GM23338 (cell line): ENCODE measurements at regions not wholly inside any gene's neighbourhood (a gene's known extent, or its start where the extent isn't known, plus 50 kb on each side); places are given as distances from the start of the nearest gene placed in this dataset.

Experiments used
- ATAC-seq: fragments of 200-7000 bp; cut with Tn5 transposase; 3 replicates; pipeline ENCODE4 v1.9.1; 2020
- DNase-seq: peaks from one replicate; pipeline ENCODE4 v3.0.0-alpha.2; 2015; ENCODE audit warnings: low spot score
- H2AFZ ChIP-seq: fragments of 200-600 bp; sonication (generic); 2 replicates; pipeline ENCODE4 v1.8.0; 2016; ENCODE audit warnings: antibody characterized with exemption, mild to moderate bottlenecking, moderate library complexity
- H3F3A ChIP-seq: fragments of 200-600 bp; sonication (generic); replicated peaks from 2 replicates; pipeline ENCODE4 v1.8.0; 2017; ENCODE audit warnings: antibody characterized with exemption, mixed run types, low read depth
- H3K27ac ChIP-seq: fragments of 200-600 bp; sonication (generic); 2 replicates; pipeline ENCODE4 v1.6.1; 2016; ENCODE audit warnings: low read depth
- H3K27me3 ChIP-seq: fragments of 200-600 bp; sonication (generic); 2 replicates; pipeline ENCODE4 v1.8.0; 2016; ENCODE audit warnings: mild to moderate bottlenecking, mixed run types, moderate library complexity; ENCODE audit not compliant: insufficient read depth
- H3K36me3 ChIP-seq: fragments of 200-600 bp; sonication (generic); 2 replicates; pipeline ENCODE4 v1.8.0; 2016; ENCODE audit warnings: mild to moderate bottlenecking; ENCODE audit not compliant: insufficient read depth
- H3K4me1 ChIP-seq: fragments of 200-600 bp; sonication (generic); 2 replicates; pipeline ENCODE4 v1.8.0; 2016; ENCODE audit warnings: mild to moderate bottlenecking, moderate library complexity; ENCODE audit not compliant: insufficient read depth
- H3K4me2 ChIP-seq: fragments of 200-600 bp; sonication (generic); 2 replicates; pipeline ENCODE4 v1.7.1; 2017; ENCODE audit warnings: mixed run types
- H3K4me3 ChIP-seq: fragments of 200-600 bp; sonication (generic); 2 replicates; pipeline ENCODE4 v1.6.1; 2016; ENCODE audit warnings: mixed run types
- H3K79me2 ChIP-seq: fragments of 200-600 bp; sonication (generic); replicated peaks from 2 replicates; pipeline ENCODE4 v1.8.0; 2017; ENCODE audit warnings: mild to moderate bottlenecking; ENCODE audit not compliant: insufficient read depth
- H3K9me2 ChIP-seq: fragments of 200-600 bp; sonication (generic); 2 replicates; pipeline ENCODE4 v1.8.0; 2017; ENCODE audit not compliant: insufficient read depth
- H4K20me1 ChIP-seq: fragments of 200-600 bp; sonication (generic); replicated peaks from 2 replicates; pipeline ENCODE4 v1.8.0; 2017; ENCODE audit warnings: mild to moderate bottlenecking; ENCODE audit not compliant: insufficient read depth
- H3K27ac Mint-ChIP-seq: 2 replicates; pipeline ENCODE4 v1.8.0; 2020; ENCODE audit warnings: inconsistent platforms, mild to moderate bottlenecking, moderate library complexity, mixed read lengths
- H3K27me3 Mint-ChIP-seq: 3 replicates; pipeline ENCODE4 v1.8.0; 2022; ENCODE audit warnings: low read depth, mild to moderate bottlenecking, moderate library complexity, mixed read lengths, inconsistent platforms; ENCODE audit not compliant: insufficient read depth, poor library complexity
- H3K36me3 Mint-ChIP-seq: 3 replicates; pipeline ENCODE4 v1.8.0; 2021; ENCODE audit warnings: low read depth, mild to moderate bottlenecking, inconsistent platforms, moderate library complexity, mixed read lengths
- H3K4me1 Mint-ChIP-seq: 3 replicates; pipeline ENCODE4 v1.8.0; 2020; ENCODE audit warnings: mild to moderate bottlenecking, inconsistent platforms, mixed read lengths
- H3K4me3 Mint-ChIP-seq: 3 replicates; pipeline ENCODE4 v1.8.0; 2021; ENCODE audit warnings: moderate library complexity, mild to moderate bottlenecking, inconsistent platforms, mixed read lengths
- H3K9me3 Mint-ChIP-seq: 3 replicates; pipeline ENCODE4 v1.8.0; 2020; ENCODE audit warnings: moderate library complexity, mild to moderate bottlenecking, inconsistent platforms, mixed read lengths
- CREB1 ChIP-seq: fragments of 250-450 bp; sonication (Bioruptor Pico); IDR thresholded peaks from 2 replicates; pipeline ENCODE4 v1.5.0; 2020; ENCODE audit warnings: low read depth, mild to moderate bottlenecking, moderate library complexity
- CTCF ChIP-seq, 2 experiments: fragments of 200-600 bp in 1 of 2; sonication (generic) in 1 of 2; conservative IDR thresholded peaks; 2 replicates each; pipeline versions ENCODE4 v1.5.1 to v1.6.1; 2016 to 2017; ENCODE audit warnings: antibody characterized with exemption in 2 of 2, low read depth in 2 of 2, mild to moderate bottlenecking in 2 of 2, moderate library complexity in 1 of 2
- EZH2 ChIP-seq: fragments of 200-600 bp; sonication (generic); IDR thresholded peaks from one replicate; pipeline ENCODE4 v1.8.0; 2017; ENCODE audit warnings: antibody characterized with exemption, mild to moderate bottlenecking, low read depth; ENCODE audit not compliant: unreplicated experiment
- JUNB ChIP-seq: IDR thresholded peaks from one replicate; pipeline ENCODE4 v1.6.1; 2016; ENCODE audit warnings: antibody characterized with exemption; ENCODE audit not compliant: unreplicated experiment
- NANOG ChIP-seq: IDR thresholded peaks from 2 replicates; pipeline ENCODE4 v1.6.1; 2016; ENCODE audit warnings: antibody characterized with exemption, borderline replicate concordance
- POLR2AphosphoS5 ChIP-seq: IDR thresholded peaks from 2 replicates; pipeline ENCODE4 v1.6.1; 2016; ENCODE audit warnings: antibody characterized with exemption, low read depth
- REST ChIP-seq: IDR thresholded peaks from one replicate; pipeline ENCODE4 v1.6.1; 2018; ENCODE audit warnings: antibody characterized with exemption; ENCODE audit not compliant: unreplicated experiment
- ZNF114 ChIP-seq: fragments of 250-450 bp; sonication (Bioruptor Pico); IDR thresholded peaks from 2 replicates; pipeline ENCODE4 v1.5.0; 2020; ENCODE audit warnings: mild to moderate bottlenecking, moderate library complexity
- ZNF331 ChIP-seq: fragments of 250-450 bp; sonication (Bioruptor Pico); IDR thresholded peaks from 2 replicates; pipeline ENCODE4 v1.5.0; 2020; ENCODE audit warnings: low read depth, mild to moderate bottlenecking, moderate library complexity
- TF ChIP-seq, protein P1 (sequence below): fragments of 250-450 bp; sonication (Bioruptor Pico); IDR thresholded peaks from 2 replicates; pipeline ENCODE4 v1.5.0; 2020; ENCODE audit warnings: mild to moderate bottlenecking, moderate library complexity

GRCh38 chrX:40383360-40383759 lies 197.4 kb upstream of the ATP6AP2 start:
- no peaks in the 10 kb centered on the region for H3K4me1 ChIP-seq
- H3K4me2 ChIP-seq, result no peak overlapping the region
- H3K27me3 Mint-ChIP-seq, result peaks cover 2% of the 10 kb centered on the region
- DNase-seq (peak; percentile 5), ATAC-seq (peak; percentile 78)
- TF ChIP-seq CTCF (conservative IDR thresholded peaks at IDR 0.05; ENCODE audit: low read depth in 2 of 2) (no peak), NANOG (no peak), ZNF331 (CRISPR knock-in tag) (no peak), EZH2 (no peak), JUNB (no peak), ZNF114 (no peak)
- H3K4me3 ChIP-seq, result no peak overlapping the region
- peaks cover 8% of the 10 kb centered on the region for H3K4me1 Mint-ChIP-seq
- H3K36me3 ChIP-seq, result no peaks in the 10 kb centered on the region
- H2AFZ ChIP-seq, result no peak overlapping the region
- H3K4me3 Mint-ChIP-seq, result no peak overlapping the region
- no peak overlapping the region for H3K27ac ChIP-seq
- no peaks in the 10 kb centered on the region for H4K20me1 ChIP-seq
- no peaks in the 10 kb centered on the region for H3K9me3 Mint-ChIP-seq
- H3K27ac Mint-ChIP-seq, result no peak overlapping the region
- no peaks in the 10 kb centered on the region for H3K79me2 ChIP-seq
- no peaks in the 10 kb centered on the region for H3F3A ChIP-seq
- H3K27me3 ChIP-seq, result no peaks in the 10 kb centered on the region
- H3K36me3 Mint-ChIP-seq, result no peaks in the 10 kb centered on the region
- no peaks in the 10 kb centered on the region for H3K9me2 ChIP-seq

DNA sequence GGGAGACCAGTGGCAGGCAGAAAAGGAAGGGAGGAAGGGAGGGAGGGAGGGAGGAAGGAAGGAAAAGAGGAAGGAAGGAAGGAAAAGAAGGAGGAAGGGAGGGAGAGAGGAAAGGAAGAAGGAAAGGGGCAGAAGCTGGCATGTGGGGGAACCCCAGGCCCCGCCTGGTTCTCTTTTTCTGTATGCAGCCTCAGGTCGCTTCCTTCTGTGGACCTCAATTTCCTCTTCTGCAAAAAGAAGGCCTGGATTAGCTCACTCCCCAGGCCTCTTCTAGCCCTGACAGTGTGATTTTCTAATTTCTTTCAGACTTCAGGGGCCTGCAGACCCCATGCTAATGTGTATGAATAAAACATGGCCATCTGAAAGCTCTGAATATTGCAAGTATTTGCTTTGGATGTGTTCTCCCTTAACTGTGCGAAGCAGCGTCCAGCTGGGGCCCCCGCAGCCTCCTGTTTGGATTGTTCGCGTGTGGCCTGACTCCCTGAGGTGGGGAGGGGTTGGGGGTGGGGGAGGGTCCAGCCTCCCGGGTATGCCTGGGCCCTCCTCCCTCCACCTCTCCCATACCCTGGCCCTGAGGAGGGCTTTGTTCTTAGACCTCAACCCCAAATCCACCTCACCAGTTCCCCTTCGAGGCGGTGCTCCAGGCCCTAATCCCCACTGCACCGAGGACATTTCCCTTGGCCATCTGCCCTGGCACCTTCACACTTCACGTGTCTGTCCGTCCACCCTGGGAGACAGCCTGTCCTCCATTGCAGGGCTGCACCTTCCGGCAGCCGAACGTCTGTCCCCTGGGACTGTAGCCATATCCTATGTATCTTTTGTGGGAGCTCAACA lies 199.9 kb upstream of the ATP6AP2 start:
- no peaks in the 10 kb centered on the region for H4K20me1 ChIP-seq
- TF ChIP-seq CREB1 (CRISPR knock-in tag) (no peak), ZNF114 (no peak), REST (no peak), POLR2AphosphoS5 (no peak), ZNF331 (CRISPR knock-in tag) (no peak)
- TF ChIP-seq, protein P1, sequence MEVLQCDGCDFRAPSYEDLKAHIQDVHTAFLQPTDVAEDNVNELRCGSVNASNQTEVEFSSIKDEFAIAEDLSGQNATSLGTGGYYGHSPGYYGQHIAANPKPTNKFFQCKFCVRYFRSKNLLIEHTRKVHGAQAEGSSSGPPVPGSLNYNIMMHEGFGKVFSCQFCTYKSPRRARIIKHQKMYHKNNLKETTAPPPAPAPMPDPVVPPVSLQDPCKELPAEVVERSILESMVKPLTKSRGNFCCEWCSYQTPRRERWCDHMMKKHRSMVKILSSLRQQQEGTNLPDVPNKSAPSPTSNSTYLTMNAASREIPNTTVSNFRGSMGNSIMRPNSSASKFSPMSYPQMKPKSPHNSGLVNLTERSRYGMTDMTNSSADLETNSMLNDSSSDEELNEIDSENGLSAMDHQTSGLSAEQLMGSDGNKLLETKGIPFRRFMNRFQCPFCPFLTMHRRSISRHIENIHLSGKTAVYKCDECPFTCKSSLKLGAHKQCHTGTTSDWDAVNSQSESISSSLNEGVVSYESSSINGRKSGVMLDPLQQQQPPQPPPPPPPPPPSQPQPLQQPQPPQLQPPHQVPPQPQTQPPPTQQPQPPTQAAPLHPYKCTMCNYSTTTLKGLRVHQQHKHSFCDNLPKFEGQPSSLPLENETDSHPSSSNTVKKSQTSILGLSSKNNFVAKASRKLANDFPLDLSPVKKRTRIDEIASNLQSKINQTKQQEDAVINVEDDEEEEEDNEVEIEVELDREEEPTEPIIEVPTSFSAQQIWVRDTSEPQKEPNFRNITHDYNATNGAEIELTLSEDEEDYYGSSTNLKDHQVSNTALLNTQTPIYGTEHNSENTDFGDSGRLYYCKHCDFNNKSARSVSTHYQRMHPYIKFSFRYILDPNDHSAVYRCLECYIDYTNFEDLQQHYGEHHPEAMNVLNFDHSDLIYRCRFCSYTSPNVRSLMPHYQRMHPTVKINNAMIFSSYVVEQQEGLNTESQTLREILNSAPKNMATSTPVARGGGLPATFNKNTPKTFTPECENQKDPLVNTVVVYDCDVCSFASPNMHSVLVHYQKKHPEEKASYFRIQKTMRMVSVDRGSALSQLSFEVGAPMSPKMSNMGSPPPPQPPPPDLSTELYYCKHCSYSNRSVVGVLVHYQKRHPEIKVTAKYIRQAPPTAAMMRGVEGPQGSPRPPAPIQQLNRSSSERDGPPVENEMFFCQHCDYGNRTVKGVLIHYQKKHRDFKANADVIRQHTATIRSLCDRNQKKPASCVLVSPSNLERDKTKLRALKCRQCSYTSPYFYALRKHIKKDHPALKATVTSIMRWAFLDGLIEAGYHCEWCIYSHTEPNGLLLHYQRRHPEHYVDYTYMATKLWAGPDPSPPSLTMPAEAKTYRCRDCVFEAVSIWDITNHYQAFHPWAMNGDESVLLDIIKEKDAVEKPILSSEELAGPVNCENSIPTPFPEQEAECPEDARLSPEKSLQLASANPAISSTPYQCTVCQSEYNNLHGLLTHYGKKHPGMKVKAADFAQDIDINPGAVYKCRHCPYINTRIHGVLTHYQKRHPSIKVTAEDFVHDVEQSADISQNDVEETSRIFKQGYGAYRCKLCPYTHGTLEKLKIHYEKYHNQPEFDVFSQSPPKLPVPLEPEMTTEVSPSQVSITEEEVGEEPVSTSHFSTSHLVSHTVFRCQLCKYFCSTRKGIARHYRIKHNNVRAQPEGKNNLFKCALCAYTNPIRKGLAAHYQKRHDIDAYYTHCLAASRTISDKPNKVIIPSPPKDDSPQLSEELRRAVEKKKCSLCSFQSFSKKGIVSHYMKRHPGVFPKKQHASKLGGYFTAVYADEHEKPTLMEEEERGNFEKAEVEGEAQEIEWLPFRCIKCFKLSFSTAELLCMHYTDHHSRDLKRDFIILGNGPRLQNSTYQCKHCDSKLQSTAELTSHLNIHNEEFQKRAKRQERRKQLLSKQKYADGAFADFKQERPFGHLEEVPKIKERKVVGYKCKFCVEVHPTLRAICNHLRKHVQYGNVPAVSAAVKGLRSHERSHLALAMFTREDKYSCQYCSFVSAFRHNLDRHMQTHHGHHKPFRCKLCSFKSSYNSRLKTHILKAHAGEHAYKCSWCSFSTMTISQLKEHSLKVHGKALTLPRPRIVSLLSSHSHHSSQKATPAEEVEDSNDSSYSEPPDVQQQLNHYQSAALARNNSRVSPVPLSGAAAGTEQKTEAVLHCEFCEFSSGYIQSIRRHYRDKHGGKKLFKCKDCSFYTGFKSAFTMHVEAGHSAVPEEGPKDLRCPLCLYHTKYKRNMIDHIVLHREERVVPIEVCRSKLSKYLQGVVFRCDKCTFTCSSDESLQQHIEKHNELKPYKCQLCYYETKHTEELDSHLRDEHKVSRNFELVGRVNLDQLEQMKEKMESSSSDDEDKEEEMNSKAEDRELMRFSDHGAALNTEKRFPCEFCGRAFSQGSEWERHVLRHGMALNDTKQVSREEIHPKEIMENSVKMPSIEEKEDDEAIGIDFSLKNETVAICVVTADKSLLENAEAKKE (CRISPR knock-in tag), result no peak
- ATAC-seq, result peak; percentile 73
- Mint-ChIP-seq H3K9me3 (no peaks in the 10 kb centered on the region), H3K4me1 (peaks cover 8% of the 10 kb centered on the region), H3K36me3 (no peaks in the 10 kb centered on the region), H3K27ac (no peak overlapping the region), H3K4me3 (no peak overlapping the region), H3K27me3 (peaks cover 2% of the 10 kb centered on the region)
- H3K4me2 ChIP-seq, result no peak overlapping the region
- DNase-seq, result no peak
- no peak overlapping the region for H3K4me3 ChIP-seq
- no peak overlapping the region for H3K27ac ChIP-seq
- H3K79me2 ChIP-seq, result no peaks in the 10 kb centered on the region
- H2AFZ ChIP-seq, result no peak overlapping the region
- H3K4me1 ChIP-seq, result no peaks in the 10 kb centered on the region
- H3F3A ChIP-seq, result no peaks in the 10 kb centered on the region
- no peaks in the 10 kb centered on the region for H3K9me2 ChIP-seq
- no peaks in the 10 kb centered on the region for H3K27me3 ChIP-seq
- no peaks in the 10 kb centered on the region for H3K36me3 ChIP-seq
